NCI-H1930 (cell line): ENCODE measurements at regions not wholly inside any gene's neighbourhood (a gene's known extent, or its start where the extent isn't known, plus 50 kb on each side); places are given as distances from the start of the nearest gene placed in this dataset.

Source experiments
- DNase-seq, 2 experiments: peaks; one replicate each; lab custom pipeline; 2025; lab: John Stamatoyannopoulos, UW

GRCh38 chr12:27179400-27180214 is 64.5 kb upstream of the STK38L start:
- DNase-seq = no peak

- no peak for DNase-seq
These were observed 63.1 kb upstream of the STK38L start for GRCh38 chr12:27180906-27181505.

- DNase-seq = no peak
These were observed 60.7 kb upstream of the STK38L start for GRCh38 chr12:27183342-27183741.

- DNase-seq = no peak
These were observed 58.7 kb upstream of the STK38L start for GRCh38 chr12:27185234-27186021.

GRCh38 chr12:27186022-27186839 is 57.9 kb upstream of the STK38L start:
- no peak for DNase-seq

- DNase-seq = no peak
These were observed 56.4 kb upstream of the STK38L start for GRCh38 chr12:27187697-27188096.

- DNase-seq = no peak
These were observed 53.3 kb upstream of the STK38L start for GRCh38 chr12:27190761-27191160.

GRCh38 chr12:27191531-27191930 is 52.6 kb upstream of the STK38L start:
- DNase-seq = no peak

- DNase-seq = no peak
These were observed 51.8 kb upstream of the STK38L start for GRCh38 chr12:27192118-27192802.

- no peak for DNase-seq
These were observed 51.0 kb upstream of the STK38L start for GRCh38 chr12:27193106-27193505.

- DNase-seq = no peak
These were observed 50.1 kb upstream of the STK38L start for GRCh38 chr12:27193854-27194544.
